Esophagus squamous epithelium (tissue), 4 donors: ENCODE measurements at regions not wholly inside any gene's neighbourhood (a gene's known extent, or its start where the extent isn't known, plus 50 kb on each side); places are given as distances from the start of the nearest gene placed in this dataset.

Experiments
- POLR2A ChIP-seq, 4 donors: fragments of 450-650 bp; IDR thresholded peaks; one replicate each; pipeline ENCODE4 v1.6.1; 2017; ENCODE audit warnings: antibody characterized with exemption in 4 of 4, mild to moderate bottlenecking in 4 of 4, moderate library complexity in 3 of 4
- TF ChIP-seq, protein P1 (sequence below), 6 experiments: fragments of 450-650 bp in 4 of 6; fragments of 200-600 bp in 2 of 6; sonication (generic) in 2 of 6; IDR thresholded peaks; one replicate each; pipeline ENCODE4 v1.5.1; 2016 to 2019; ENCODE audit warnings: antibody characterized with exemption in 6 of 6, mild to moderate bottlenecking in 4 of 6, moderate library complexity in 4 of 6

GRCh38 chr5:71974165-71974564 lies 133.1 kb upstream of the MAP1B start:
- TF ChIP-seq, protein P1, sequence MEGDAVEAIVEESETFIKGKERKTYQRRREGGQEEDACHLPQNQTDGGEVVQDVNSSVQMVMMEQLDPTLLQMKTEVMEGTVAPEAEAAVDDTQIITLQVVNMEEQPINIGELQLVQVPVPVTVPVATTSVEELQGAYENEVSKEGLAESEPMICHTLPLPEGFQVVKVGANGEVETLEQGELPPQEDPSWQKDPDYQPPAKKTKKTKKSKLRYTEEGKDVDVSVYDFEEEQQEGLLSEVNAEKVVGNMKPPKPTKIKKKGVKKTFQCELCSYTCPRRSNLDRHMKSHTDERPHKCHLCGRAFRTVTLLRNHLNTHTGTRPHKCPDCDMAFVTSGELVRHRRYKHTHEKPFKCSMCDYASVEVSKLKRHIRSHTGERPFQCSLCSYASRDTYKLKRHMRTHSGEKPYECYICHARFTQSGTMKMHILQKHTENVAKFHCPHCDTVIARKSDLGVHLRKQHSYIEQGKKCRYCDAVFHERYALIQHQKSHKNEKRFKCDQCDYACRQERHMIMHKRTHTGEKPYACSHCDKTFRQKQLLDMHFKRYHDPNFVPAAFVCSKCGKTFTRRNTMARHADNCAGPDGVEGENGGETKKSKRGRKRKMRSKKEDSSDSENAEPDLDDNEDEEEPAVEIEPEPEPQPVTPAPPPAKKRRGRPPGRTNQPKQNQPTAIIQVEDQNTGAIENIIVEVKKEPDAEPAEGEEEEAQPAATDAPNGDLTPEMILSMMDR (IDR thresholded peaks at IDR 0.05), result no peak
- no peak for TF ChIP-seq POLR2A (IDR thresholded peaks at IDR 0.05)
